ENCODE measurements at regions not wholly inside any gene's neighbourhood (a gene's known extent, or its start where the extent isn't known, plus 50 kb on each side); places are given as distances from the start of the nearest gene placed in this dataset.
"Not testable (repeated sequence)": the region's sequence is repeated elsewhere in the genome, so short reads cannot be mapped to it uniquely, and the experiment has no call there.

- no peak overlapping the region for H3K14ac ChIP-seq (replicated peaks; ENCODE audit: low read depth, low read length)
- TF ChIP-seq USF2 (IDR thresholded peaks at IDR 0.05; ENCODE audit: low read depth, low read length): no peak
- TF ChIP-seq RAD21 (IDR thresholded peaks at IDR 0.05; ENCODE audit: low read length): no peak
- no peak for TF ChIP-seq RCOR1 (IDR thresholded peaks at IDR 0.05; ENCODE audit: insufficient replicate concordance, low read length)
- no peak for TF ChIP-seq FOS (IDR thresholded peaks at IDR 0.05; ENCODE audit: low read depth, low read length)
- no peak for TF ChIP-seq BHLHE40 (IDR thresholded peaks at IDR 0.05; ENCODE audit: low read depth, low read length)
- H2AK9ac ChIP-seq (replicated peaks; ENCODE audit: low read depth, low read length, poor library complexity): no peak overlapping the region
- no peak overlapping the region for H2AK5ac ChIP-seq (ENCODE audit: low read depth, low read length)
- ChIA-PET POLR2A (ENCODE audit: unreplicated experiment) (no interaction called here), CTCF (no interaction called here)
- no peak overlapping the region for H3K4me2 ChIP-seq (ENCODE audit: low read depth, low read length)
- intact Hi-C loops (cut with micrococcal nuclease): no loop called here
- H4K20me1 ChIP-seq (ENCODE audit: insufficient read depth, low read length): no peaks in the 10 kb centered on the region
- no peaks in the 10 kb centered on the region for H3K9me1 ChIP-seq (ENCODE audit: insufficient read depth, low read length)
- no peak overlapping the region for H3K23ac ChIP-seq (ENCODE audit: low read depth, low read length)
- H3K4ac ChIP-seq (ENCODE audit: low read depth, low read length): no peak overlapping the region
- H2BK15ac ChIP-seq (ENCODE audit: low read depth, low read length): no peak overlapping the region
- ATAC-seq (ENCODE audit: low read depth) (no peak), DNase-seq (no peak)
- H3K27me3 ChIP-seq (ENCODE audit: control insufficient read depth, insufficient read depth, low read length): no peaks in the 10 kb centered on the region
- H2BK20ac ChIP-seq (ENCODE audit: low read depth, low read length): no peak overlapping the region
- H4K8ac ChIP-seq (ENCODE audit: low read depth in 2 of 2, low read length in 2 of 2): no peak overlapping the region
- no peak overlapping the region for H2BK5ac ChIP-seq (ENCODE audit: low read depth, low read length, poor library complexity, severe bottlenecking)
- no CpG with 5 or more reads among the region's 1 CpG for WGBS, 2 experiments (ENCODE audit: extremely low coverage in 2 of 2, insufficient read length in 1 of 2)
- H3K4me1 ChIP-seq (ENCODE audit: control insufficient read depth, insufficient read depth, low read length): no peaks in the 10 kb centered on the region
- H3K9ac ChIP-seq (ENCODE audit: low read depth, low read length): no peak overlapping the region
- H3K56ac ChIP-seq (ENCODE audit: extremely low read depth, insufficient read depth, low read length): no peak overlapping the region
- H3K18ac ChIP-seq (ENCODE audit: low read depth, low read length): no peak overlapping the region
- H3K4me3 ChIP-seq (ENCODE audit: insufficient read depth, low read depth, low read length): no peak overlapping the region
- H3K79me1 ChIP-seq (ENCODE audit: low read depth in 1 of 2, low read length in 2 of 2): no peaks in the 10 kb centered on the region
- no peak overlapping the region for H2AFZ ChIP-seq (replicated peaks; ENCODE audit: low read length, poor library complexity)
- in situ Hi-C loops (cut with MboI; ENCODE audit: low sequenced_read_pairs): no loop called here
- no peaks in the 10 kb centered on the region for H3K36me3 ChIP-seq (ENCODE audit: control insufficient read depth, insufficient read depth, low read length)
- H2BK120ac ChIP-seq (ENCODE audit: low read depth, low read length): no peak overlapping the region
- H3K27ac ChIP-seq (ENCODE audit: insufficient read depth, low read length): no peak overlapping the region
- dilution Hi-C loops (cut with HindIII; ENCODE audit: low sequenced_read_pairs, unreplicated experiment): no loop called here
- no peak overlapping the region for H4K5ac ChIP-seq (ENCODE audit: low read depth, low read length)
- no peaks in the 10 kb centered on the region for H3K9me3 ChIP-seq (ENCODE audit: control insufficient read depth, insufficient read depth, low read length)
- BruUV-seq (replicated peaks): no TSS peak
- H4K91ac ChIP-seq (ENCODE audit: insufficient read depth, low read depth, low read length): no peak overlapping the region
These were observed 196.3 kb upstream of the SPAG17 start for GRCh38 chr1:118381197-118381869.

- H2AK9ac ChIP-seq (replicated peaks; ENCODE audit: low read depth, low read length, poor library complexity); POLR2A ChIA-PET (ENCODE audit: unreplicated experiment); H2BK20ac ChIP-seq (ENCODE audit: low read depth, low read length); H3K79me1 ChIP-seq (ENCODE audit: low read depth in 1 of 2, low read length in 2 of 2); BruUV-seq (replicated peaks); H3K27ac ChIP-seq (ENCODE audit: insufficient read depth, low read length); H3K9me1 ChIP-seq (ENCODE audit: insufficient read depth, low read length); ATAC-seq (ENCODE audit: low read depth); H3K56ac ChIP-seq (ENCODE audit: extremely low read depth, insufficient read depth, low read length); H4K5ac ChIP-seq (ENCODE audit: low read depth, low read length); dilution Hi-C loops (cut with HindIII; ENCODE audit: low sequenced_read_pairs, unreplicated experiment); H3K14ac ChIP-seq (replicated peaks; ENCODE audit: low read depth, low read length); H2BK5ac ChIP-seq (ENCODE audit: low read depth, low read length, poor library complexity, severe bottlenecking); CTCF ChIA-PET; H3K9me3 ChIP-seq (ENCODE audit: control insufficient read depth, insufficient read depth, low read length); intact Hi-C loops (cut with micrococcal nuclease); H2BK120ac ChIP-seq (ENCODE audit: low read depth, low read length); H3K18ac ChIP-seq (ENCODE audit: low read depth, low read length); H2AK5ac ChIP-seq (ENCODE audit: low read depth, low read length); H3K36me3 ChIP-seq (ENCODE audit: control insufficient read depth, insufficient read depth, low read length); H2AFZ ChIP-seq (replicated peaks; ENCODE audit: low read length, poor library complexity); DNase-seq; H3K4me1 ChIP-seq (ENCODE audit: control insufficient read depth, insufficient read depth, low read length); H3K4me3 ChIP-seq (ENCODE audit: insufficient read depth, low read depth, low read length); H2BK15ac ChIP-seq (ENCODE audit: low read depth, low read length); H4K20me1 ChIP-seq (ENCODE audit: insufficient read depth, low read length); H3K23ac ChIP-seq (ENCODE audit: low read depth, low read length); H4K8ac ChIP-seq (ENCODE audit: low read depth in 2 of 2, low read length in 2 of 2); in situ Hi-C loops (cut with MboI; ENCODE audit: low sequenced_read_pairs); H3K4me2 ChIP-seq (ENCODE audit: low read depth, low read length); H3K4ac ChIP-seq (ENCODE audit: low read depth, low read length); H4K91ac ChIP-seq (ENCODE audit: insufficient read depth, low read depth, low read length); H3K27me3 ChIP-seq (ENCODE audit: control insufficient read depth, insufficient read depth, low read length); H3K9ac ChIP-seq (ENCODE audit: low read depth, low read length): not testable (repeated sequence)
- no CpG with 5 or more reads among the region's 2 CpGs for WGBS, 2 experiments (ENCODE audit: extremely low coverage in 2 of 2, insufficient read length in 1 of 2)
These were observed 192.2 kb upstream of the SPAG17 start for GRCh38 chr1:118377183-118377582.
